IMR-90 (cell line): ENCODE measurements at regions not wholly inside any gene's neighbourhood (a gene's known extent, or its start where the extent isn't known, plus 50 kb on each side); places are given as distances from the start of the nearest gene placed in this dataset.

ENCODE experiments used
- ATAC-seq: fragments of 200-7000 bp; cut with Tn5 transposase; 2 replicates; pipeline ENCODE4 v1.9.1; 2020; ENCODE audit warnings: low read depth, mild to moderate bottlenecking, moderate library complexity
- BruUV-seq: library from RNA; stranded (reverse); fragments of 400-500 nt; replicated peaks from 2 replicates; lab custom pipeline; 2021; lab: Mats Ljungman, UMichigan
- CTCF ChIA-PET: fragments of 300-600 bp; formaldehyde crosslinking; extraction: SDS; loops from one replicate; lab custom pipeline; 2021; ENCODE audit warnings: antibody characterized with exemption; lab: Yijun Ruan, JAX
- POLR2A ChIA-PET: fragments of 300-600 bp; sonication (Branson Sonifier 250); formaldehyde crosslinking; loops from one replicate; lab custom pipeline; 2022; ENCODE audit warnings: antibody characterized with exemption; ENCODE audit not compliant: unreplicated experiment; lab: Charles Lee
- DNase-seq: peaks from one replicate; pipeline ENCODE4 v3.0.0; 2013
- H2AFZ ChIP-seq: replicated peaks from 2 replicates; pipeline ENCODE3; 2013; ENCODE audit warnings: low read length, mild to moderate bottlenecking; ENCODE audit not compliant: poor library complexity
- H2AK5ac ChIP-seq: 2 replicates; pipeline ENCODE4 v1.6.1; 2013; ENCODE audit warnings: low read depth, low read length, inconsistent platforms
- H2AK9ac ChIP-seq: replicated peaks from 2 replicates; pipeline ENCODE3; 2013; ENCODE audit warnings: mild to moderate bottlenecking, low read depth, low read length, moderate library complexity; ENCODE audit not compliant: poor library complexity
- H2BK120ac ChIP-seq: 2 replicates; pipeline ENCODE4 v1.6.1; 2013; ENCODE audit warnings: low read depth, low read length, inconsistent platforms
- H2BK15ac ChIP-seq: 3 replicates; pipeline ENCODE4 v1.6.1; 2013; ENCODE audit warnings: low read depth, low read length, inconsistent platforms
- H2BK20ac ChIP-seq: 2 replicates; pipeline ENCODE4 v1.6.1; 2013; ENCODE audit warnings: low read depth, mild to moderate bottlenecking, inconsistent platforms, low read length, moderate library complexity
- H2BK5ac ChIP-seq: 2 replicates; pipeline ENCODE4 v1.6.1; 2013; ENCODE audit warnings: mild to moderate bottlenecking, low read depth, low read length, inconsistent platforms; ENCODE audit not compliant: poor library complexity, severe bottlenecking
- H3K14ac ChIP-seq: replicated peaks from 2 replicates; pipeline ENCODE4 v1.6.1; 2013; ENCODE audit warnings: low read depth, low read length, inconsistent platforms
- H3K18ac ChIP-seq: 2 replicates; pipeline ENCODE4 v1.6.1; 2013; ENCODE audit warnings: low read depth, low read length, control low read depth
- H3K23ac ChIP-seq: 2 replicates; pipeline ENCODE4 v1.6.1; 2013; ENCODE audit warnings: low read depth, low read length, inconsistent platforms
- H3K27ac ChIP-seq: 2 replicates; pipeline ENCODE4 v1.5.1; 2013; ENCODE audit warnings: mild to moderate bottlenecking, control low read depth, low read length; ENCODE audit not compliant: insufficient read depth
- H3K27me3 ChIP-seq: 2 replicates; pipeline ENCODE4 v1.6.1; 2013; ENCODE audit warnings: low read length; ENCODE audit not compliant: control insufficient read depth, insufficient read depth
- H3K36me3 ChIP-seq: 2 replicates; pipeline ENCODE4 v1.6.1; 2013; ENCODE audit warnings: low read length, mixed read lengths; ENCODE audit not compliant: control insufficient read depth, insufficient read depth
- H3K4ac ChIP-seq: 2 replicates; pipeline ENCODE4 v1.6.1; 2013; ENCODE audit warnings: low read depth, low read length, inconsistent platforms
- H3K4me1 ChIP-seq: 2 replicates; pipeline ENCODE4 v1.6.1; 2013; ENCODE audit warnings: low read length, mixed read lengths; ENCODE audit not compliant: control insufficient read depth, insufficient read depth
- H3K4me2 ChIP-seq: 2 replicates; pipeline ENCODE4 v1.6.1; 2013; ENCODE audit warnings: low read depth, mild to moderate bottlenecking, control low read depth, low read length, moderate library complexity
- H3K4me3 ChIP-seq: 2 replicates; pipeline ENCODE4 v1.5.1; 2013; ENCODE audit warnings: low read depth, mild to moderate bottlenecking, control low read depth, low read length, moderate library complexity; ENCODE audit not compliant: insufficient read depth
- H3K56ac ChIP-seq: 2 replicates; pipeline ENCODE4 v1.6.1; 2013; ENCODE audit warnings: low read length, inconsistent platforms; ENCODE audit not compliant: insufficient read depth; ENCODE audit errors: extremely low read depth
- H3K79me1 ChIP-seq, 2 experiments: 2 replicates each; pipeline ENCODE4 v1.6.1; 2013; ENCODE audit warnings: low read length in 2 of 2, inconsistent platforms in 1 of 2, low read depth in 1 of 2
- H3K9ac ChIP-seq: 2 replicates; pipeline ENCODE4 v1.6.1; 2013; ENCODE audit warnings: low read depth, low read length, control low read depth
- H3K9me1 ChIP-seq: 2 replicates; pipeline ENCODE4 v1.6.1; 2013; ENCODE audit warnings: low read length, inconsistent platforms; ENCODE audit not compliant: insufficient read depth
- H3K9me3 ChIP-seq: 2 replicates; pipeline ENCODE4 v1.6.1; 2013; ENCODE audit warnings: low read length; ENCODE audit not compliant: control insufficient read depth, insufficient read depth
- H4K20me1 ChIP-seq: 2 replicates; pipeline ENCODE4 v1.6.1; 2013; ENCODE audit warnings: low read length, inconsistent platforms; ENCODE audit not compliant: insufficient read depth
- H4K5ac ChIP-seq: 2 replicates; pipeline ENCODE4 v1.6.1; 2013; ENCODE audit warnings: mild to moderate bottlenecking, low read depth, low read length, control low read depth
- H4K8ac ChIP-seq, 2 experiments: 2 replicates each; pipeline ENCODE4 v1.6.1; 2013; ENCODE audit warnings: low read depth in 2 of 2, low read length in 2 of 2, control low read depth in 1 of 2, inconsistent platforms in 1 of 2
- H4K91ac ChIP-seq: 2 replicates; pipeline ENCODE4 v1.6.1; 2013; ENCODE audit warnings: low read depth, low read length, inconsistent platforms; ENCODE audit not compliant: insufficient read depth
- BHLHE40 ChIP-seq: fragments of 150-350 bp; IDR thresholded peaks from 2 replicates; pipeline ENCODE4 v1.6.1; 2016; ENCODE audit warnings: mild to moderate bottlenecking, low read depth, low read length
- CEBPB ChIP-seq: IDR thresholded peaks from 2 replicates; pipeline ENCODE4 v1.6.1; 2012; ENCODE audit warnings: low read depth, low read length, improper control_type of control experiment
- CHD1 ChIP-seq: IDR thresholded peaks from 2 replicates; pipeline ENCODE4 v1.6.1; 2012; ENCODE audit warnings: low read depth, low read length, improper control_type of control experiment
- CTCF ChIP-seq: conservative IDR thresholded peaks from 2 replicates; pipeline ENCODE4 v1.5.1; 2012; ENCODE audit warnings: mild to moderate bottlenecking, low read depth, low read length, improper control_type of control experiment
- FOS ChIP-seq: fragments of 150-350 bp; IDR thresholded peaks from 2 replicates; pipeline ENCODE4 v1.6.1; 2016; ENCODE audit warnings: low read depth, low read length
- MAFK ChIP-seq: IDR thresholded peaks from 2 replicates; pipeline ENCODE4 v1.6.1; 2012; ENCODE audit warnings: low read depth, low read length, improper control_type of control experiment
- MAZ ChIP-seq: IDR thresholded peaks from 2 replicates; pipeline ENCODE4 v1.6.1; 2012; ENCODE audit warnings: low read depth, mild to moderate bottlenecking, low read length, improper control_type of control experiment, moderate library complexity, borderline replicate concordance
- NFE2L2 ChIP-seq: fragments of 150-350 bp; IDR thresholded peaks from 2 replicates; pipeline ENCODE4 v1.6.1; 2016; ENCODE audit warnings: low read depth, mild to moderate bottlenecking, low read length
- POLR2A ChIP-seq: IDR thresholded peaks from 2 replicates; pipeline ENCODE4 v1.6.1; 2012; ENCODE audit warnings: mild to moderate bottlenecking, low read depth, low read length
- RAD21 ChIP-seq: IDR thresholded peaks from 2 replicates; pipeline ENCODE4 v1.6.1; 2012; ENCODE audit warnings: low read length, improper control_type of control experiment
- RCOR1 ChIP-seq: IDR thresholded peaks from 2 replicates; pipeline ENCODE4 v1.6.1; 2012; ENCODE audit warnings: mild to moderate bottlenecking, low read length, improper control_type of control experiment; ENCODE audit not compliant: insufficient replicate concordance
- RFX5 ChIP-seq: IDR thresholded peaks from 2 replicates; pipeline ENCODE4 v1.8.0; 2012; ENCODE audit warnings: low read depth, mild to moderate bottlenecking, low read length, moderate library complexity
- SMC3 ChIP-seq: fragments of 150-350 bp; IDR thresholded peaks from 2 replicates; pipeline ENCODE4 v1.6.1; 2016; ENCODE audit warnings: low read depth, mild to moderate bottlenecking, antibody characterized with exemption, low read length, moderate library complexity
- USF2 ChIP-seq: fragments of 150-350 bp; IDR thresholded peaks from 2 replicates; pipeline ENCODE4 v1.6.1; 2017; ENCODE audit warnings: mild to moderate bottlenecking, antibody characterized with exemption, low read length, low read depth
- WGBS, 2 experiments: methylation state at CpG; one replicate each; pipeline versions ENCODE4 v1.1.5 to v1.1.7; 2013; ENCODE audit warnings: missing lambda C conversion rate in 2 of 2; ENCODE audit not compliant: insufficient read length in 1 of 2; ENCODE audit errors: extremely low coverage in 2 of 2; 5-methylcytosine and 5-hydroxymethylcytosine counted together
- dilution Hi-C: fragments of 300-500 bp; cut with HindIII; formaldehyde crosslinking; loops from one replicate; pipeline ENCODE4 v1.14.3; 2018; ENCODE audit warnings: low sequenced_read_pairs; ENCODE audit not compliant: unreplicated experiment
- in situ Hi-C: fragments of 300-500 bp; cut with MboI; formaldehyde crosslinking; loops from 3 replicates; pipeline ENCODE4 v1.14.3; 2019; ENCODE audit warnings: low sequenced_read_pairs, inconsistent platforms, mixed read lengths
- intact Hi-C: fragments of 100-400 bp; cut with micrococcal nuclease; formaldehyde crosslinking; loops from 2 replicates; pipeline ENCODE4 v1.10.0; 2022

GRCh38 chr14:96634481-96634880 lies 132.3 kb downstream of the PAPOLA start:
- Histone ChIP-seq H3K9ac (no peak overlapping the region), H3K18ac (no peak overlapping the region), H3K4me2 (no peak overlapping the region), H2BK120ac (no peak overlapping the region), H2AFZ (no peak overlapping the region), H3K27me3 (no peaks in the 10 kb centered on the region), H3K14ac (no peak overlapping the region), H3K4me1 (no peaks in the 10 kb centered on the region), H3K4ac (no peak overlapping the region), H3K9me3 (no peaks in the 10 kb centered on the region), H3K23ac (no peak overlapping the region), H2BK20ac (no peak overlapping the region), H4K91ac (no peak overlapping the region), H3K27ac (no peak overlapping the region), H3K9me1 (no peaks in the 10 kb centered on the region), H2BK5ac (no peak overlapping the region), H3K79me1 (no peaks in the 10 kb centered on the region), H3K56ac (no peak overlapping the region), H4K20me1 (no peaks in the 10 kb centered on the region), H2AK9ac (no peak overlapping the region), H4K5ac (no peak overlapping the region), H2BK15ac (no peak overlapping the region), H3K36me3 (no peaks in the 10 kb centered on the region), H4K8ac (no peak overlapping the region), H2AK5ac (no peak overlapping the region), H3K4me3 (no peak overlapping the region)
- 60% methylated on average over 4 of the region's 9 CpGs; no CpG with 5 or more reads in 1 of the 2 experiments for WGBS, 2 experiments
- ChIA-PET CTCF (no interaction called here), POLR2A (no interaction called here)
- intact Hi-C loops = no loop called here
- ATAC-seq (no peak), DNase-seq (no peak)
- in situ Hi-C loops = no loop called here
- dilution Hi-C loops = no loop called here
- TF ChIP-seq BHLHE40 (no peak), RCOR1 (no peak), POLR2A (no peak), NFE2L2 (no peak), RFX5 (no peak), USF2 (no peak), MAZ (no peak), RAD21 (no peak), CEBPB (no peak), CHD1 (no peak), SMC3 (no peak), MAFK (no peak), FOS (no peak), CTCF (no peak)
- no TSS peak for BruUV-seq
